Endothelial cell (in vitro differentiated cells): ENCODE measurements at regions not wholly inside any gene's neighbourhood (a gene's known extent, or its start where the extent isn't known, plus 50 kb on each side); places are given as distances from the start of the nearest gene placed in this dataset.

ENCODE experiments used
- DNase-seq: peaks from one replicate; pipeline ENCODE4 v3.0.0; 2021; ENCODE audit warnings: low spot score
- H3K27ac Mint-ChIP-seq: one replicate; pipeline ENCODE4 v1.8.0; 2021; ENCODE audit warnings: mixed read lengths, inconsistent platforms; ENCODE audit not compliant: unreplicated experiment
- H3K27me3 Mint-ChIP-seq: one replicate; pipeline ENCODE4 v1.8.0; 2021; ENCODE audit warnings: mild to moderate bottlenecking, moderate library complexity, mixed read lengths, inconsistent platforms; ENCODE audit not compliant: unreplicated experiment
- H3K36me3 Mint-ChIP-seq: one replicate; pipeline ENCODE4 v1.8.0; 2021; ENCODE audit warnings: mild to moderate bottlenecking, low read depth, mixed read lengths, inconsistent platforms; ENCODE audit not compliant: unreplicated experiment
- H3K4me1 Mint-ChIP-seq: one replicate; pipeline ENCODE4 v1.8.0; 2021; ENCODE audit warnings: mild to moderate bottlenecking, mixed read lengths, inconsistent platforms; ENCODE audit not compliant: unreplicated experiment
- H3K4me3 Mint-ChIP-seq: one replicate; pipeline ENCODE4 v1.8.0; 2021; ENCODE audit warnings: mild to moderate bottlenecking, mixed read lengths, inconsistent platforms; ENCODE audit not compliant: unreplicated experiment
- H3K9me3 Mint-ChIP-seq: one replicate; pipeline ENCODE4 v1.8.0; 2021; ENCODE audit warnings: mixed read lengths, inconsistent platforms; ENCODE audit not compliant: unreplicated experiment
- CTCF ChIP-seq: fragments of 200-600 bp; sonication (generic); IDR thresholded peaks from one replicate; pipeline ENCODE4 v1.5.0; 2021; ENCODE audit warnings: antibody characterized with exemption; ENCODE audit not compliant: unreplicated experiment

DNA sequence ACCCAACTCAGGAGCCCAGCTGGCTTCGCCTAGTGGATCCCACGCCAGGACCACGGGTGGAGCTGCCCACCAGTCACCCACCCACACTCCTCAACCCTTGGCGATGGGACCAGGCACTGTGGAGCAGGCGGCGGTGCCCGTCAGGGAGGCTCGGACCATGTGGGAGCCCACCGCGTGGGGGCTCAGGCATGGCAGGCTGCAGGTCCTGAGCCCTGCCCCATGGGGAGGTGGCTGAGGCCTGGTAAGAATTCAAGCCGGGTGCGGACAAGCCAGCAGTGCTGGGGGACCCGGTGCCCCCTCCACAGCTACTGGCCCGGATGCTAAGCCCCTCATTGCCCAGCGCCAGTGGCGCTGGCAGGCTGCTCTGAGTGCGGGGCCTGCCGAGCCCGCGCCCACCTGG, 123.1 kb upstream of the LGSN start:
- Mint-ChIP-seq H3K36me3 (peaks cover 5% of the 10 kb centered on the region), H3K9me3 (peaks cover 12% of the 10 kb centered on the region), H3K4me3 (no peak overlapping the region), H3K27ac (no peak overlapping the region), H3K27me3 (peaks cover 5% of the 10 kb centered on the region), H3K4me1 (peaks cover 9% of the 10 kb centered on the region)
- TF ChIP-seq CTCF: no peak
- DNase-seq: no peak

DNA sequence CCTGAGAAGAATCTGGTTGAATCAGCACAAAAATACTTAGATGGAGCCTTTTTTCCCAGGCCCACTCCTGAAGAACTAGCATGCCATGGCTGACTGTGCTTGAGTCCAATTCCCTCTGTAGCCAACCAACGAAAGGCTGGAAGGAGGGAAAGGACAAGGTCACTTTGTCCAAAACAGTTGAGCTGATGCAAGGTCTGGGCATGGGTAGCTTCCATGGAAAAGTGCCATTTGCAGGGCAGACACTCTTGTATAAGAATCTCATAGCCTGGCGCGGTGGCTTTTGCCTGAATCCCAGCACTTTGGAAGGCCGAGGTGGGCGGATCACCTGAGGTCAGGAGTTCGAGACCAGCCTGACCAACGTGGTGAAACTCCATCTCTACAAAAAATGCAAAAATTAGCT, 125.0 kb upstream of the LGSN start:
- Mint-ChIP-seq H3K9me3 (peaks cover 12% of the 10 kb centered on the region), H3K36me3 (peaks cover 5% of the 10 kb centered on the region), H3K4me3 (no peak overlapping the region), H3K27me3 (peaks cover 5% of the 10 kb centered on the region), H3K4me1 (peaks cover 5% of the 10 kb centered on the region), H3K27ac (no peak overlapping the region)
- DNase-seq: no peak
- TF ChIP-seq CTCF: no peak

DNA sequence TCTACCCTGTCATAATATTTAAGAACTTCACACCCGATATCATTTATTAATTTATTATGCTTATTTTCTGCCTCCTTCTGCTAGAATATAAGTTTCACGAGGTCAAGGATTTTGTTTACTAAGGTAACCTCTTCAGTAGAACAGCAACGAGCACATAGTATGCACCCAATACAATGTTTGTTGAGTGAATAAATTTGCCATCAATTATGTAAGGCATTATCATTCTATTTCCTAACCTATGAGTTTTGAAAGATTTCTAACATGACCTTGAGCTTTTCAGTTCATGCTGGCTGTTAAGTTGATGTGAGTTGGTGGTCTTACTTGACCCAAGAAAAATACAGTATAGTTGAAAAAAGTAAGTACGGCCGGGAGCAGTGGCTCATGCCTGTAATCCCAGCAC, 125.9 kb upstream of the LOC128125822 start:
- H3K36me3 Mint-ChIP-seq: peaks cover 5% of the 10 kb centered on the region
- no peak for TF ChIP-seq CTCF
- no peak for DNase-seq
- no peak overlapping the region for H3K4me3 Mint-ChIP-seq
- no peaks in the 10 kb centered on the region for H3K4me1 Mint-ChIP-seq
- H3K9me3 Mint-ChIP-seq: peaks cover 9% of the 10 kb centered on the region
- peaks cover 3% of the 10 kb centered on the region for H3K27me3 Mint-ChIP-seq
- H3K27ac Mint-ChIP-seq: no peak overlapping the region

GRCh38 chr6:63447134-63447533, 125.1 kb upstream of the LOC128125822 start:
- Mint-ChIP-seq H3K4me3 (no peak overlapping the region), H3K27me3 (peaks cover 3% of the 10 kb centered on the region), H3K4me1 (no peaks in the 10 kb centered on the region), H3K9me3 (peaks cover 4% of the 10 kb centered on the region), H3K27ac (no peak overlapping the region), H3K36me3 (peaks cover under 1% of the 10 kb centered on the region)
- no peak for TF ChIP-seq CTCF
- no peak for DNase-seq

GRCh38 chr6:63448229-63448628, 124.1 kb upstream of the LOC128125822 start:
- no peak overlapping the region for H3K27ac Mint-ChIP-seq
- peaks cover 3% of the 10 kb centered on the region for H3K27me3 Mint-ChIP-seq
- no peaks in the 10 kb centered on the region for H3K9me3 Mint-ChIP-seq
- no peak for TF ChIP-seq CTCF
- H3K36me3 Mint-ChIP-seq: no peaks in the 10 kb centered on the region
- no peaks in the 10 kb centered on the region for H3K4me1 Mint-ChIP-seq
- DNase-seq: no peak
- no peak overlapping the region for H3K4me3 Mint-ChIP-seq
